ENCODE measurements at regions not wholly inside any gene's neighbourhood (a gene's known extent, or its start where the extent isn't known, plus 50 kb on each side); places are given as distances from the start of the nearest gene placed in this dataset.

DNA sequence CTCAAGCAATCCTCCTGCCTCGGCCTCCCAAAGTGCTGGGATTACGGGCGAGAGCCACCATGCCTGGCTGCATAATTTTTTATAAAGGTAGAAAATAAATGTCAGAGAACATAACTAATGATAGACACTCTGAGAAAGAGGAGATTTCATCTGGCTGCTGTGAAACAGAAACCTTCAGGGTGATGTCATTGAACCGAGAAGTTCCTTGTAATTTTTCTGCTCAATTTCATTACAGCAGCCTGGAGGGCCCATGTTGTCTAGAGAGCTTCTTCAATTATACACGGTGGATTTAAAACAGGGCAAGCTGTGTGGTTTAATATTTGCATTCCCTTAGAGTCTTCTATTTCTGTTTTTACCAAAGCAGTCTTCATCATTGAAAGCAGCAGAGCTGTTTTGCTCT, 64.3 kb upstream of the MORC3 start:
- TF ChIP-seq, protein P1, sequence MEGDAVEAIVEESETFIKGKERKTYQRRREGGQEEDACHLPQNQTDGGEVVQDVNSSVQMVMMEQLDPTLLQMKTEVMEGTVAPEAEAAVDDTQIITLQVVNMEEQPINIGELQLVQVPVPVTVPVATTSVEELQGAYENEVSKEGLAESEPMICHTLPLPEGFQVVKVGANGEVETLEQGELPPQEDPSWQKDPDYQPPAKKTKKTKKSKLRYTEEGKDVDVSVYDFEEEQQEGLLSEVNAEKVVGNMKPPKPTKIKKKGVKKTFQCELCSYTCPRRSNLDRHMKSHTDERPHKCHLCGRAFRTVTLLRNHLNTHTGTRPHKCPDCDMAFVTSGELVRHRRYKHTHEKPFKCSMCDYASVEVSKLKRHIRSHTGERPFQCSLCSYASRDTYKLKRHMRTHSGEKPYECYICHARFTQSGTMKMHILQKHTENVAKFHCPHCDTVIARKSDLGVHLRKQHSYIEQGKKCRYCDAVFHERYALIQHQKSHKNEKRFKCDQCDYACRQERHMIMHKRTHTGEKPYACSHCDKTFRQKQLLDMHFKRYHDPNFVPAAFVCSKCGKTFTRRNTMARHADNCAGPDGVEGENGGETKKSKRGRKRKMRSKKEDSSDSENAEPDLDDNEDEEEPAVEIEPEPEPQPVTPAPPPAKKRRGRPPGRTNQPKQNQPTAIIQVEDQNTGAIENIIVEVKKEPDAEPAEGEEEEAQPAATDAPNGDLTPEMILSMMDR (optimal IDR thresholded peaks at IDR 0.05 in 1 of 3, IDR thresholded peaks at IDR 0.05 in 1 of 3, conservative IDR thresholded peaks at IDR 0.05 in 1 of 3; ENCODE audit: extremely low read depth in 1 of 3, insufficient read depth in 2 of 3, low read length in 3 of 3): no peak
- TF ChIP-seq EZH2 (IDR thresholded peaks at IDR 0.05; ENCODE audit: low read length): no peak

Data from keratinocyte (primary cell).